Endothelial cell of umbilical vein (primary cell): ENCODE measurements at regions not wholly inside any gene's neighbourhood (a gene's known extent, or its start where the extent isn't known, plus 50 kb on each side); places are given as distances from the start of the nearest gene placed in this dataset.

Experiments used
- BruUV-seq: library from RNA; stranded (reverse); fragments of 400-500 nt; replicated peaks from 2 replicates; lab custom pipeline; 2021; lab: Mats Ljungman, UMichigan
- CTCF ChIA-PET: fragments of 300-600, 350-600 bp; sonication (Branson Sonifier 250); formaldehyde crosslinking; loops from one replicate; lab custom pipeline; 2021; ENCODE audit warnings: antibody characterized with exemption, inconsistent platforms; lab: Charles Lee
- POLR2A ChIA-PET: fragments of 300-600, 350-600 bp; sonication (Branson Sonifier 250); formaldehyde crosslinking; loops from one replicate; lab custom pipeline; 2021; ENCODE audit warnings: antibody characterized with exemption, inconsistent platforms; lab: Charles Lee
- DNase-seq: peaks from one replicate; pipeline ENCODE4 v3.0.0-alpha.2; 2011; ENCODE audit warnings: low read depth, low spot score
- FAIRE-seq: peaks from 2 replicates; lab custom pipeline; 2011; peaks lifted over from hg19 to GRCh38; lab: Jason Lieb, UNC
- H2AFZ ChIP-seq: 2 replicates; pipeline ENCODE4 v1.6.0; 2012; ENCODE audit warnings: low read depth, low read length, control low read depth, inconsistent platforms
- H3K27ac ChIP-seq: 2 replicates; pipeline ENCODE4 v1.5.1; 2011; ENCODE audit warnings: low read depth, mild to moderate bottlenecking, control low read depth, low read length, moderate library complexity; ENCODE audit not compliant: insufficient read depth
- H3K27me3 ChIP-seq, 2 experiments: 2 replicates each; pipeline versions ENCODE4 v1.6.0 to v1.6.1; 2011; ENCODE audit warnings: low read length in 2 of 2, mixed read lengths in 1 of 2; ENCODE audit not compliant: control insufficient read depth in 2 of 2, insufficient read depth in 2 of 2
- H3K36me3 ChIP-seq, 2 experiments: 2 replicates in 1 of 2; 3 replicates in 1 of 2; pipeline ENCODE4 v1.5.1; 2011; ENCODE audit warnings: low read length in 2 of 2, mild to moderate bottlenecking in 1 of 2, moderate library complexity in 1 of 2; ENCODE audit not compliant: control insufficient read depth in 2 of 2, insufficient read depth in 2 of 2; ENCODE audit errors: extremely low read depth in 1 of 2
- H3K4me1 ChIP-seq: 3 replicates; pipeline ENCODE4 v1.5.1; 2011; ENCODE audit warnings: mild to moderate bottlenecking, low read length; ENCODE audit not compliant: control insufficient read depth, insufficient read depth; ENCODE audit errors: extremely low read depth
- H3K4me2 ChIP-seq: 2 replicates; pipeline ENCODE4 v1.6.1; 2011; ENCODE audit warnings: low read length, control low read depth, mixed read lengths; ENCODE audit not compliant: insufficient read depth
- H3K4me3 ChIP-seq, 3 experiments: fragments of 200-600 bp in 1 of 3; sonication (generic), shearing (Covaris generic) in 1 of 3; replicated peaks in 1 of 3; 2 replicates each; pipeline ENCODE4 v1.5.1; 2011 to 2016; ENCODE audit warnings: control low read depth in 3 of 3, low read length in 3 of 3, mild to moderate bottlenecking in 2 of 3, inconsistent platforms in 1 of 3, low read depth in 1 of 3, moderate library complexity in 1 of 3; ENCODE audit not compliant: insufficient read depth in 1 of 3
- H3K79me2 ChIP-seq: 2 replicates; pipeline ENCODE4 v1.6.0; 2012; ENCODE audit warnings: low read length, inconsistent platforms; ENCODE audit not compliant: control insufficient read depth, insufficient read depth
- H3K9ac ChIP-seq: replicated peaks from 2 replicates; pipeline ENCODE3; 2011; ENCODE audit warnings: low read length, control low read depth; ENCODE audit not compliant: insufficient read depth; ENCODE audit errors: extremely low read depth
- H3K9me1 ChIP-seq: replicated peaks from 3 replicates; pipeline ENCODE4 v1.6.0; 2011; ENCODE audit warnings: mild to moderate bottlenecking, low read length; ENCODE audit not compliant: control insufficient read depth, insufficient read depth; ENCODE audit errors: extremely low read depth
- H3K9me3 ChIP-seq: replicated peaks from 2 replicates; pipeline ENCODE4 v1.5.1; 2012; ENCODE audit warnings: low read length, inconsistent platforms; ENCODE audit not compliant: control insufficient read depth, insufficient read depth
- H4K20me1 ChIP-seq: replicated peaks from 2 replicates; pipeline ENCODE3; 2011; ENCODE audit warnings: mild to moderate bottlenecking, low read length; ENCODE audit not compliant: control insufficient read depth, insufficient read depth; ENCODE audit errors: extremely low read depth
- CTCF ChIP-seq, 2 donors: IDR thresholded peaks; 1 replicate in 1 of 2; 2 replicates in 1 of 2; pipeline ENCODE4 v1.5.1; 2011; ENCODE audit warnings: low read length in 2 of 2, mild to moderate bottlenecking in 2 of 2, moderate library complexity in 2 of 2, control low read depth in 1 of 2, inconsistent platforms in 1 of 2, low read depth in 1 of 2; ENCODE audit not compliant: insufficient read depth in 1 of 2; ENCODE audit errors: extremely low read depth in 1 of 2
- EZH2 ChIP-seq: IDR thresholded peaks from 2 replicates; pipeline ENCODE4 v1.6.1; 2012; ENCODE audit warnings: borderline replicate concordance, low read depth, mild to moderate bottlenecking, moderate library complexity, low read length, inconsistent platforms; ENCODE audit not compliant: severe bottlenecking
- FOS ChIP-seq: IDR thresholded peaks from 2 replicates; pipeline ENCODE4 v1.6.1; 2011; ENCODE audit warnings: mild to moderate bottlenecking, low read length, moderate library complexity, borderline replicate concordance; ENCODE audit not compliant: insufficient read depth
- GATA2 ChIP-seq: IDR thresholded peaks from 2 replicates; pipeline ENCODE4 v1.7.0; 2011; ENCODE audit warnings: low read depth, mild to moderate bottlenecking, moderate library complexity, mixed read lengths, low read length; ENCODE audit not compliant: insufficient read length, insufficient read depth
- JUN ChIP-seq: IDR thresholded peaks from 2 replicates; pipeline ENCODE4 v1.6.1; 2011; ENCODE audit warnings: borderline replicate concordance, low read depth; ENCODE audit not compliant: insufficient read length, insufficient read depth
- MAX ChIP-seq: IDR thresholded peaks from 2 replicates; pipeline ENCODE4 v1.6.1; 2011; ENCODE audit not compliant: insufficient read depth, insufficient read length
- MYC ChIP-seq: IDR thresholded peaks from one replicate; pipeline ENCODE4 v1.6.1; 2011; ENCODE audit warnings: mild to moderate bottlenecking, low read depth, low read length
- POLR2A ChIP-seq: IDR thresholded peaks from 2 replicates; pipeline ENCODE4 v1.6.1; 2012; ENCODE audit warnings: low read depth, mild to moderate bottlenecking, control low read depth, low read length
- POLR2AphosphoS5 ChIP-seq: IDR thresholded peaks from 2 replicates; pipeline ENCODE4 v1.6.1; 2012; ENCODE audit warnings: low read depth, mild to moderate bottlenecking, control low read depth, low read length, moderate library complexity; ENCODE audit not compliant: insufficient read depth
- dilution Hi-C: fragments of 300-500 bp; cut with MboI; formaldehyde crosslinking; loops from one replicate; pipeline ENCODE4 v1.15.0; 2019; ENCODE audit warnings: low sequenced_read_pairs; ENCODE audit not compliant: extremely low pct_ligation_motif_present
- intact Hi-C: fragments of 100-400 bp; cut with micrococcal nuclease; formaldehyde crosslinking; loops from one replicate; pipeline ENCODE4 v1.10.0; 2022

- DNase-seq (no peak), FAIRE-seq (no peak)
- Histone ChIP-seq H3K27ac (no peak overlapping the region), H3K4me2 (no peak overlapping the region), H3K79me2 (no peaks in the 10 kb centered on the region), H3K9me1 (no peaks in the 10 kb centered on the region), H4K20me1 (no peaks in the 10 kb centered on the region), H3K9me3 (peaks cover 2% of the 10 kb centered on the region), H3K36me3 (no peaks in the 10 kb centered on the region), H3K9ac (no peak overlapping the region), H3K4me3 (no peak overlapping the region), H2AFZ (no peak overlapping the region), H3K27me3 (no peaks in the 10 kb centered on the region), H3K4me1 (no peaks in the 10 kb centered on the region)
- POLR2A ChIA-PET = no interaction called here
- CTCF ChIA-PET = no interaction called here
- intact Hi-C loops (no loop called here), dilution Hi-C loops (no loop called here)
- no peak for TF ChIP-seq CTCF (IDR thresholded peaks at IDR 0.05; ENCODE audit: extremely low read depth in 1 of 2, insufficient read depth in 1 of 2, low read depth in 1 of 2, low read length in 2 of 2)
- TF ChIP-seq POLR2A = no peak
- no peak for TF ChIP-seq MAX
- no peak for TF ChIP-seq FOS
- no peak for TF ChIP-seq JUN
- TF ChIP-seq EZH2 = no peak
- no peak for TF ChIP-seq GATA2
- TF ChIP-seq MYC = no peak
- no peak for TF ChIP-seq POLR2AphosphoS5
- no TSS peak for BruUV-seq
These were observed 320.2 kb upstream of the TBC1D5 start for GRCh38 chr3:18062657-18063025.
